GM12878 (cell line): ENCODE measurements at regions not wholly inside any gene's neighbourhood (a gene's known extent, or its start where the extent isn't known, plus 50 kb on each side); places are given as distances from the start of the nearest gene placed in this dataset.

ENCODE experiments used
- ATAC-seq: fragments of 200-7000 bp; cut with Tn5 transposase; 3 replicates; pipeline ENCODE4 v1.9.1; 2020; ENCODE audit warnings: mild to moderate bottlenecking, moderate library complexity
- BruUV-seq: library from RNA; stranded (reverse); fragments of 400-500 nt; replicated peaks from 2 replicates; lab custom pipeline; 2021; lab: Mats Ljungman, UMichigan
- CTCF ChIA-PET: fragments of 300-600 bp; sonication (Branson Sonifier 250); formaldehyde crosslinking; extraction: SDS; loops from one replicate; lab custom pipeline; 2021; ENCODE audit warnings: inconsistent platforms; lab: Yijun Ruan, JAX
- POLR2A ChIA-PET: fragments of 350-600 bp; formaldehyde crosslinking; extraction: SDS; loops from one replicate; lab custom pipeline; 2021; ENCODE audit warnings: inconsistent platforms; lab: Charles Lee
- RAD21 ChIA-PET: fragments of 300-600 bp; sonication (Branson Sonifier 250); formaldehyde crosslinking; loops from one replicate; lab custom pipeline; 2023; ENCODE audit warnings: antibody characterized with exemption; ENCODE audit not compliant: unreplicated experiment; lab: Charles Lee
- SMC1A ChIA-PET: fragments of 300-600 bp; sonication (Branson Sonifier 250); formaldehyde crosslinking; loops from one replicate; lab custom pipeline; 2023; ENCODE audit not compliant: unreplicated experiment, uncharacterized antibody; lab: Charles Lee
- DNase-seq: peaks from one replicate; pipeline ENCODE4 v3.0.0-alpha.2; 2011; ENCODE audit warnings: low read depth, low spot score
- FAIRE-seq: peaks from 3 replicates; lab custom pipeline; 2011; peaks lifted over from hg19 to GRCh38; lab: Jason Lieb, UNC
- H2AFZ ChIP-seq: 2 replicates; pipeline ENCODE4 v1.6.0; 2011; ENCODE audit warnings: low read depth, low read length, control low read depth; ENCODE audit not compliant: control insufficient read depth
- H3K27ac ChIP-seq: 2 replicates; pipeline ENCODE4 v1.5.1; 2011; ENCODE audit warnings: control low read depth; ENCODE audit not compliant: control insufficient read depth, insufficient read depth
- H3K27me3 ChIP-seq, 2 experiments: replicated peaks in 1 of 2; 2 replicates each; pipeline versions ENCODE4 v1.6.0 to v1.6.1; 2011; ENCODE audit warnings: low read length in 1 of 2; ENCODE audit not compliant: control insufficient read depth in 2 of 2, insufficient read depth in 2 of 2
- H3K36me3 ChIP-seq, 2 experiments: 2 replicates each; pipeline ENCODE4 v1.5.1; 2011; ENCODE audit warnings: low read length in 1 of 2; ENCODE audit not compliant: control insufficient read depth in 2 of 2, insufficient read depth in 2 of 2
- H3K4me1 ChIP-seq: 2 replicates; pipeline ENCODE4 v1.6.1; 2011; ENCODE audit warnings: mild to moderate bottlenecking, low read length, moderate library complexity, mixed read lengths; ENCODE audit not compliant: control insufficient read depth, insufficient read depth
- H3K4me2 ChIP-seq: 2 replicates; pipeline ENCODE4 v1.6.0; 2011; ENCODE audit warnings: control low read depth; ENCODE audit not compliant: control insufficient read depth, insufficient read depth
- H3K4me3 ChIP-seq: fragments of 200-600 bp; sonication (generic); 2 replicates; pipeline ENCODE4 v1.5.1; 2016
- H3K79me2 ChIP-seq: 2 replicates; pipeline ENCODE4 v1.6.0; 2011; ENCODE audit warnings: low read length; ENCODE audit not compliant: control insufficient read depth, insufficient read depth
- H3K9ac ChIP-seq: 2 replicates; pipeline ENCODE4 v1.8.0; 2011; ENCODE audit warnings: low read length, control low read depth, mixed read lengths; ENCODE audit not compliant: control insufficient read depth, insufficient read depth
- H3K9me3 ChIP-seq: replicated peaks from 3 replicates; pipeline ENCODE4 v1.5.1; 2011; ENCODE audit warnings: mild to moderate bottlenecking, low read length; ENCODE audit not compliant: control insufficient read depth, insufficient read depth
- H4K20me1 ChIP-seq: 2 replicates; pipeline ENCODE4 v1.6.0; 2011; ENCODE audit not compliant: control insufficient read depth, insufficient read depth
- ESRRA ChIP-seq: IDR thresholded peaks from 2 replicates; pipeline ENCODE4 v1.6.1; 2012; ENCODE audit warnings: mild to moderate bottlenecking, low read length, improper control_type of control experiment
- FOXK2 ChIP-seq: fragments of 450-650 bp; IDR thresholded peaks from 2 replicates; pipeline ENCODE4 v1.6.1; 2017; ENCODE audit warnings: mild to moderate bottlenecking, moderate library complexity
- RELA ChIP-seq: fragments of 450-650 bp; IDR thresholded peaks from 2 replicates; pipeline ENCODE4 v1.8.0; 2014; ENCODE audit warnings: borderline replicate concordance; ENCODE audit not compliant: partially characterized antibody
- SIX5 ChIP-seq: IDR thresholded peaks from 2 replicates; pipeline ENCODE4 v1.6.1; 2011; ENCODE audit warnings: mild to moderate bottlenecking, low read depth, low read length, moderate library complexity; ENCODE audit not compliant: severe bottlenecking
- SRF ChIP-seq, 2 experiments: IDR thresholded peaks; 2 replicates each; pipeline ENCODE4 v1.6.1; 2011; ENCODE audit warnings: low read depth in 2 of 2, low read length in 2 of 2, mild to moderate bottlenecking in 1 of 2, moderate library complexity in 1 of 2
- TCF12 ChIP-seq: IDR thresholded peaks from 2 replicates; pipeline ENCODE4 v1.6.1; 2011; ENCODE audit warnings: low read depth, mild to moderate bottlenecking, low read length
- TCF7 ChIP-seq: IDR thresholded peaks from 2 replicates; pipeline ENCODE4 v1.6.1; 2014; ENCODE audit warnings: antibody characterized with exemption, borderline replicate concordance
- WRNIP1 ChIP-seq: IDR thresholded peaks from 2 replicates; pipeline ENCODE4 v1.6.1; 2011; ENCODE audit warnings: low read depth, low read length, improper control_type of control experiment, borderline replicate concordance
- YBX1 ChIP-seq: fragments of 450-650 bp; IDR thresholded peaks from 2 replicates; pipeline ENCODE4 v1.6.1; 2016; ENCODE audit warnings: antibody characterized with exemption
- ZNF592 ChIP-seq: fragments of 450-650 bp; IDR thresholded peaks from 2 replicates; pipeline ENCODE4 v1.6.1; 2017; ENCODE audit warnings: mild to moderate bottlenecking, moderate library complexity
- WGBS: methylation state at CpG from one replicate; pipeline ENCODE4 v1.1.6; 2016; ENCODE audit warnings: low lambda C conversion rate; ENCODE audit not compliant: insufficient replicate concordance, insufficient coverage; ENCODE audit errors: missing lambda C conversion rate; 5-methylcytosine and 5-hydroxymethylcytosine counted together
- in situ Hi-C: fragments of 300-500 bp; cut with MboI; formaldehyde crosslinking; loops from 9 replicates; pipeline ENCODE4 v1.14.3; 2018; ENCODE audit warnings: mixed read lengths
- intact Hi-C: fragments of 100-400 bp; cut with micrococcal nuclease; formaldehyde crosslinking; loops from one replicate; pipeline ENCODE4 v1.14.2; 2022; ENCODE audit not compliant: unreplicated experiment
- TF ChIP-seq, protein P1 (sequence below): IDR thresholded peaks from 2 replicates; pipeline ENCODE4 v1.6.1; 2012; ENCODE audit warnings: low read length, inconsistent platforms
- TF ChIP-seq, protein P2 (sequence below): fragments of 450-650 bp; IDR thresholded peaks from 2 replicates; pipeline ENCODE4 v1.6.1; 2017; ENCODE audit warnings: mild to moderate bottlenecking
- TF ChIP-seq, protein P3 (sequence below): fragments of 450-650 bp; IDR thresholded peaks from 2 replicates; pipeline ENCODE4 v1.6.1; 2014; ENCODE audit warnings: mild to moderate bottlenecking
- TF ChIP-seq, protein P4 (sequence below): fragments of 150-350 bp; IDR thresholded peaks from 2 replicates; pipeline ENCODE4 v1.6.1; 2016; ENCODE audit warnings: low read depth, low read length

- H3K27me3 ChIP-seq: no peaks in the 10 kb centered on the region
- no peak for ATAC-seq
- 13% methylated on average over 4 of the region's 4 CpGs for WGBS
- FAIRE-seq: no peak
- ChIA-PET CTCF (no interaction called here), RAD21 (no interaction called here), POLR2A (no interaction called here), SMC1A (no interaction called here)
- no TSS peak for BruUV-seq
- no peaks in the 10 kb centered on the region for H3K79me2 ChIP-seq
- H2AFZ ChIP-seq: no peak overlapping the region
- no peaks in the 10 kb centered on the region for H3K36me3 ChIP-seq
- no peak for DNase-seq
- no peak overlapping the region for H3K9ac ChIP-seq
- H3K4me2 ChIP-seq: no peak overlapping the region
- H3K9me3 ChIP-seq: no peaks in the 10 kb centered on the region
- no peaks in the 10 kb centered on the region for H4K20me1 ChIP-seq
- in situ Hi-C loops: no loop called here
- intact Hi-C loops: no loop called here
- no peak overlapping the region for H3K27ac ChIP-seq
- H3K4me3 ChIP-seq: no peak overlapping the region
- H3K4me1 ChIP-seq: no peaks in the 10 kb centered on the region
- TF ChIP-seq TCF12 (no peak), YBX1 (no peak), WRNIP1 (no peak), RELA (no peak), TCF7 (no peak), SIX5 (no peak), FOXK2 (no peak), SRF (IDR thresholded peaks at IDR 0.05; ENCODE audit: low read depth in 2 of 2, low read length in 2 of 2) (no peak), ZNF592 (no peak), ESRRA (no peak)
- TF ChIP-seq, protein P1, sequence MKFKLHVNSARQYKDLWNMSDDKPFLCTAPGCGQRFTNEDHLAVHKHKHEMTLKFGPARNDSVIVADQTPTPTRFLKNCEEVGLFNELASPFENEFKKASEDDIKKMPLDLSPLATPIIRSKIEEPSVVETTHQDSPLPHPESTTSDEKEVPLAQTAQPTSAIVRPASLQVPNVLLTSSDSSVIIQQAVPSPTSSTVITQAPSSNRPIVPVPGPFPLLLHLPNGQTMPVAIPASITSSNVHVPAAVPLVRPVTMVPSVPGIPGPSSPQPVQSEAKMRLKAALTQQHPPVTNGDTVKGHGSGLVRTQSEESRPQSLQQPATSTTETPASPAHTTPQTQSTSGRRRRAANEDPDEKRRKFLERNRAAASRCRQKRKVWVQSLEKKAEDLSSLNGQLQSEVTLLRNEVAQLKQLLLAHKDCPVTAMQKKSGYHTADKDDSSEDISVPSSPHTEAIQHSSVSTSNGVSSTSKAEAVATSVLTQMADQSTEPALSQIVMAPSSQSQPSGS: no peak
- TF ChIP-seq, protein P2, sequence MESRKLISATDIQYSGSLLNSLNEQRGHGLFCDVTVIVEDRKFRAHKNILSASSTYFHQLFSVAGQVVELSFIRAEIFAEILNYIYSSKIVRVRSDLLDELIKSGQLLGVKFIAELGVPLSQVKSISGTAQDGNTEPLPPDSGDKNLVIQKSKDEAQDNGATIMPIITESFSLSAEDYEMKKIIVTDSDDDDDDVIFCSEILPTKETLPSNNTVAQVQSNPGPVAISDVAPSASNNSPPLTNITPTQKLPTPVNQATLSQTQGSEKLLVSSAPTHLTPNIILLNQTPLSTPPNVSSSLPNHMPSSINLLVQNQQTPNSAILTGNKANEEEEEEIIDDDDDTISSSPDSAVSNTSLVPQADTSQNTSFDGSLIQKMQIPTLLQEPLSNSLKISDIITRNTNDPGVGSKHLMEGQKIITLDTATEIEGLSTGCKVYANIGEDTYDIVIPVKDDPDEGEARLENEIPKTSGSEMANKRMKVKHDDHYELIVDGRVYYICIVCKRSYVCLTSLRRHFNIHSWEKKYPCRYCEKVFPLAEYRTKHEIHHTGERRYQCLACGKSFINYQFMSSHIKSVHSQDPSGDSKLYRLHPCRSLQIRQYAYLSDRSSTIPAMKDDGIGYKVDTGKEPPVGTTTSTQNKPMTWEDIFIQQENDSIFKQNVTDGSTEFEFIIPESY: no peak
- TF ChIP-seq, protein P3, sequence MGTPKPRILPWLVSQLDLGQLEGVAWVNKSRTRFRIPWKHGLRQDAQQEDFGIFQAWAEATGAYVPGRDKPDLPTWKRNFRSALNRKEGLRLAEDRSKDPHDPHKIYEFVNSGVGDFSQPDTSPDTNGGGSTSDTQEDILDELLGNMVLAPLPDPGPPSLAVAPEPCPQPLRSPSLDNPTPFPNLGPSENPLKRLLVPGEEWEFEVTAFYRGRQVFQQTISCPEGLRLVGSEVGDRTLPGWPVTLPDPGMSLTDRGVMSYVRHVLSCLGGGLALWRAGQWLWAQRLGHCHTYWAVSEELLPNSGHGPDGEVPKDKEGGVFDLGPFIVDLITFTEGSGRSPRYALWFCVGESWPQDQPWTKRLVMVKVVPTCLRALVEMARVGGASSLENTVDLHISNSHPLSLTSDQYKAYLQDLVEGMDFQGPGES: no peak
- TF ChIP-seq, protein P4, sequence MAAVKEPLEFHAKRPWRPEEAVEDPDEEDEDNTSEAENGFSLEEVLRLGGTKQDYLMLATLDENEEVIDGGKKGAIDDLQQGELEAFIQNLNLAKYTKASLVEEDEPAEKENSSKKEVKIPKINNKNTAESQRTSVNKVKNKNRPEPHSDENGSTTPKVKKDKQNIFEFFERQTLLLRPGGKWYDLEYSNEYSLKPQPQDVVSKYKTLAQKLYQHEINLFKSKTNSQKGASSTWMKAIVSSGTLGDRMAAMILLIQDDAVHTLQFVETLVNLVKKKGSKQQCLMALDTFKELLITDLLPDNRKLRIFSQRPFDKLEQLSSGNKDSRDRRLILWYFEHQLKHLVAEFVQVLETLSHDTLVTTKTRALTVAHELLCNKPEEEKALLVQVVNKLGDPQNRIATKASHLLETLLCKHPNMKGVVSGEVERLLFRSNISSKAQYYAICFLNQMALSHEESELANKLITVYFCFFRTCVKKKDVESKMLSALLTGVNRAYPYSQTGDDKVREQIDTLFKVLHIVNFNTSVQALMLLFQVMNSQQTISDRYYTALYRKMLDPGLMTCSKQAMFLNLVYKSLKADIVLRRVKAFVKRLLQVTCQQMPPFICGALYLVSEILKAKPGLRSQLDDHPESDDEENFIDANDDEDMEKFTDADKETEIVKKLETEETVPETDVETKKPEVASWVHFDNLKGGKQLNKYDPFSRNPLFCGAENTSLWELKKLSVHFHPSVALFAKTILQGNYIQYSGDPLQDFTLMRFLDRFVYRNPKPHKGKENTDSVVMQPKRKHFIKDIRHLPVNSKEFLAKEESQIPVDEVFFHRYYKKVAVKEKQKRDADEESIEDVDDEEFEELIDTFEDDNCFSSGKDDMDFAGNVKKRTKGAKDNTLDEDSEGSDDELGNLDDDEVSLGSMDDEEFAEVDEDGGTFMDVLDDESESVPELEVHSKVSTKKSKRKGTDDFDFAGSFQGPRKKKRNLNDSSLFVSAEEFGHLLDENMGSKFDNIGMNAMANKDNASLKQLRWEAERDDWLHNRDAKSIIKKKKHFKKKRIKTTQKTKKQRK: no peak
Observed at GRCh38 chr2:185006481-185006880, 408.2 kb downstream of the ZNF804A start.
